IPS-18a (cell line): ENCODE measurements at regions not wholly inside any gene's neighbourhood (a gene's known extent, or its start where the extent isn't known, plus 50 kb on each side); places are given as distances from the start of the nearest gene placed in this dataset.

Experiments
- H3K27ac ChIP-seq: one replicate; pipeline ENCODE4 v1.5.1; 2013; ENCODE audit warnings: low read length
- H3K27me3 ChIP-seq: one replicate; pipeline ENCODE4 v1.6.1; 2013; ENCODE audit warnings: mild to moderate bottlenecking, low read length; ENCODE audit not compliant: control insufficient read depth, insufficient read depth
- H3K36me3 ChIP-seq: one replicate; pipeline ENCODE4 v1.6.1; 2013; ENCODE audit warnings: low read depth, low read length; ENCODE audit not compliant: control insufficient read depth
- H3K4me1 ChIP-seq: one replicate; pipeline ENCODE4 v1.6.1; 2013; ENCODE audit warnings: low read depth, low read length; ENCODE audit not compliant: control insufficient read depth
- H3K4me3 ChIP-seq: one replicate; pipeline ENCODE4 v1.5.1; 2013; ENCODE audit warnings: low read length
- H3K9ac ChIP-seq: one replicate; pipeline ENCODE4 v1.6.1; 2013; ENCODE audit warnings: mild to moderate bottlenecking, low read length, moderate library complexity
- H3K9me3 ChIP-seq: one replicate; pipeline ENCODE4 v1.6.1; 2013; ENCODE audit warnings: low read depth, low read length; ENCODE audit not compliant: control insufficient read depth

GRCh38 chr10:43960981-43961380 lies 312.3 kb upstream of the ZNF32 start:
- Histone ChIP-seq H3K27ac (no peak overlapping the region), H3K4me3 (no peak overlapping the region), H3K4me1 (no peaks in the 10 kb centered on the region), H3K9ac (no peak overlapping the region), H3K27me3 (no peaks in the 10 kb centered on the region), H3K36me3 (no peaks in the 10 kb centered on the region), H3K9me3 (no peaks in the 10 kb centered on the region)

GRCh38 chr10:43960477-43960876 lies 311.8 kb upstream of the ZNF32 start:
- Histone ChIP-seq H3K4me1 (no peaks in the 10 kb centered on the region), H3K4me3 (no peak overlapping the region), H3K36me3 (no peaks in the 10 kb centered on the region), H3K9ac (no peak overlapping the region), H3K9me3 (no peaks in the 10 kb centered on the region), H3K27ac (no peak overlapping the region), H3K27me3 (no peaks in the 10 kb centered on the region)

GRCh38 chr10:43960135-43960415 lies 311.4 kb upstream of the ZNF32 start:
- Histone ChIP-seq H3K4me3 (no peak overlapping the region), H3K27me3 (no peaks in the 10 kb centered on the region), H3K4me1 (peaks cover 3% of the 10 kb centered on the region), H3K9me3 (no peaks in the 10 kb centered on the region), H3K9ac (no peak overlapping the region), H3K27ac (no peak overlapping the region), H3K36me3 (no peaks in the 10 kb centered on the region)

GRCh38 chr10:43959364-43960134 lies 310.9 kb upstream of the ZNF32 start:
- no peak overlapping the region for H3K4me3 ChIP-seq
- H3K36me3 ChIP-seq = no peaks in the 10 kb centered on the region
- H3K27me3 ChIP-seq = no peaks in the 10 kb centered on the region
- H3K27ac ChIP-seq = no peak overlapping the region
- peaks cover 8% of the 10 kb centered on the region for H3K4me1 ChIP-seq
- H3K9me3 ChIP-seq = no peaks in the 10 kb centered on the region
- H3K9ac ChIP-seq = no peak overlapping the region

- Histone ChIP-seq H3K4me1 (peaks cover 8% of the 10 kb centered on the region), H3K9ac (no peak overlapping the region)
Observed at GRCh38 chr10:43958964-43959363, 310.3 kb upstream of the ZNF32 start.

GRCh38 chr10:43958071-43958432 lies 309.4 kb upstream of the ZNF32 start:
- Histone ChIP-seq H3K27ac (no peak overlapping the region), H3K27me3 (no peaks in the 10 kb centered on the region), H3K36me3 (no peaks in the 10 kb centered on the region), H3K4me1 (peaks cover 8% of the 10 kb centered on the region), H3K9ac (no peak overlapping the region), H3K9me3 (no peaks in the 10 kb centered on the region), H3K4me3 (no peak overlapping the region)

More at GRCh38 chr10:43958964-43959363, 310.3 kb upstream of the ZNF32 start:
- no peak overlapping the region for H3K27ac ChIP-seq
- H3K4me3 ChIP-seq = no peak overlapping the region
- H3K36me3 ChIP-seq = no peaks in the 10 kb centered on the region
- no peaks in the 10 kb centered on the region for H3K9me3 ChIP-seq
- H3K27me3 ChIP-seq = no peaks in the 10 kb centered on the region

GRCh38 chr10:43957267-43958070 lies 308.8 kb upstream of the ZNF32 start:
- Histone ChIP-seq H3K4me1 (peaks cover 8% of the 10 kb centered on the region), H3K4me3 (no peak overlapping the region), H3K27me3 (no peaks in the 10 kb centered on the region), H3K9ac (no peak overlapping the region), H3K9me3 (peaks cover 3% of the 10 kb centered on the region), H3K36me3 (no peaks in the 10 kb centered on the region), H3K27ac (no peak overlapping the region)

GRCh38 chr10:43955978-43956377 lies 307.3 kb upstream of the ZNF32 start:
- H3K27me3 ChIP-seq = no peaks in the 10 kb centered on the region
- H3K9ac ChIP-seq = no peak overlapping the region
- H3K4me3 ChIP-seq = no peak overlapping the region
- no peaks in the 10 kb centered on the region for H3K36me3 ChIP-seq
- no peak overlapping the region for H3K27ac ChIP-seq
- peaks cover 8% of the 10 kb centered on the region for H3K4me1 ChIP-seq
- H3K9me3 ChIP-seq = peaks cover 3% of the 10 kb centered on the region

GRCh38 chr10:43955002-43955596 lies 306.4 kb upstream of the ZNF32 start:
- Histone ChIP-seq H3K9ac (no peak overlapping the region), H3K36me3 (no peaks in the 10 kb centered on the region), H3K27ac (no peak overlapping the region), H3K27me3 (no peaks in the 10 kb centered on the region), H3K4me1 (peaks cover 8% of the 10 kb centered on the region), H3K9me3 (peaks cover 3% of the 10 kb centered on the region), H3K4me3 (no peak overlapping the region)

GRCh38 chr10:43953672-43954071 lies 305.0 kb upstream of the ZNF32 start:
- peaks cover 3% of the 10 kb centered on the region for H3K9me3 ChIP-seq
- no peak overlapping the region for H3K4me3 ChIP-seq

GRCh38 chr10:43952760-43953159 lies 304.1 kb upstream of the ZNF32 start:
- Histone ChIP-seq H3K36me3 (no peaks in the 10 kb centered on the region), H3K4me1 (peaks cover 8% of the 10 kb centered on the region), H3K27ac (no peak overlapping the region), H3K4me3 (no peak overlapping the region), H3K9me3 (peaks cover 3% of the 10 kb centered on the region), H3K9ac (no peak overlapping the region), H3K27me3 (no peaks in the 10 kb centered on the region)

More at GRCh38 chr10:43953672-43954071, 305.0 kb upstream of the ZNF32 start:
- no peaks in the 10 kb centered on the region for H3K27me3 ChIP-seq
- no peak overlapping the region for H3K27ac ChIP-seq
- no peak overlapping the region for H3K9ac ChIP-seq
- no peaks in the 10 kb centered on the region for H3K36me3 ChIP-seq
- H3K4me1 ChIP-seq = peaks cover 8% of the 10 kb centered on the region
